A549 (cell line): ENCODE measurements at regions not wholly inside any gene's neighbourhood (a gene's known extent, or its start where the extent isn't known, plus 50 kb on each side); places are given as distances from the start of the nearest gene placed in this dataset.

Experiments used
- CEBPB ChIP-seq, 2 experiments: fragments of >200 bp in 1 of 2; sonication (Bioruptor Twin) in 1 of 2; formaldehyde crosslinking in 1 of 2; IDR thresholded peaks; 2 replicates each; pipeline ENCODE4 v1.6.1; 2012 to 2016
- EP300 ChIP-seq, 2 experiments: fragments of >200 bp; sonication (Bioruptor Twin); formaldehyde crosslinking; IDR thresholded peaks; 2 replicates in 1 of 2; 3 replicates in 1 of 2; pipeline ENCODE4 v1.6.1; 2016 to 2017
- FOSL2 ChIP-seq, 2 experiments: fragments of 450-650 bp in 1 of 2; fragments of >200 bp in 1 of 2; sonication (Bioruptor Twin) in 1 of 2; formaldehyde crosslinking; IDR thresholded peaks; 2 replicates each; pipeline versions ENCODE4 v1.5.0 to v1.6.1; 2016 to 2020; ENCODE audit warnings: mild to moderate bottlenecking in 1 of 2, moderate library complexity in 1 of 2
- POLR2A ChIP-seq: IDR thresholded peaks from 2 replicates; pipeline ENCODE4 v1.6.1; 2012; ENCODE audit warnings: mild to moderate bottlenecking, low read length
- RARB ChIP-seq: fragments of 250-450 bp; sonication (Bioruptor Pico); IDR thresholded peaks from 2 replicates; pipeline ENCODE4 v1.8.0; 2021; ENCODE audit warnings: mild to moderate bottlenecking, moderate library complexity
- TF ChIP-seq, protein P1 (sequence below): fragments of >200 bp; sonication (Bioruptor Twin); formaldehyde crosslinking; IDR thresholded peaks from 3 replicates; pipeline ENCODE4 v1.5.1; 2016
- TF ChIP-seq, protein P2 (sequence below): IDR thresholded peaks from 2 replicates; pipeline ENCODE4 v1.6.1; 2012
- TF ChIP-seq, protein P3 (sequence below): fragments of 250-450 bp; sonication (Bioruptor Pico); IDR thresholded peaks from 2 replicates; pipeline ENCODE4 v1.5.0; 2021; ENCODE audit warnings: mild to moderate bottlenecking, moderate library complexity, borderline replicate concordance

DNA sequence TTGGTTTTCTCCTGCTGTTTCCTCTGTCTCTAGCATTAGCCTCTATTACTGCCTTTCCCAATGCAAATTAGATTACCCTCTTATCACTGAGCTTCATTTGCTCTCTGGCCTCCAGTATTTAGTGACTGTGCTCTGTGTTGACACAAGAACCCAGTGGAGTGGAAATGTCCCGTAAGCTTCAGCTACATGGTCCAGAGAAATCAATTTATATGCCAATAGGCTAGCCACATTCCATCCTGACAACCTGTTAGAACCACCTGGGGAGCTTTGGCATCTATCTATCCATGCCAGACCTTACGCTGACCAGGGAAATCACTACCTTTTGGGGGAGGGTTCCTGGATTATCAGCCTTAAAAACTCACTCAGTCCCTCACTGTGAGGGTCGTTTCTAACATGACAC, 459.6 kb downstream of the UTRN start:
- TF ChIP-seq, protein P1, sequence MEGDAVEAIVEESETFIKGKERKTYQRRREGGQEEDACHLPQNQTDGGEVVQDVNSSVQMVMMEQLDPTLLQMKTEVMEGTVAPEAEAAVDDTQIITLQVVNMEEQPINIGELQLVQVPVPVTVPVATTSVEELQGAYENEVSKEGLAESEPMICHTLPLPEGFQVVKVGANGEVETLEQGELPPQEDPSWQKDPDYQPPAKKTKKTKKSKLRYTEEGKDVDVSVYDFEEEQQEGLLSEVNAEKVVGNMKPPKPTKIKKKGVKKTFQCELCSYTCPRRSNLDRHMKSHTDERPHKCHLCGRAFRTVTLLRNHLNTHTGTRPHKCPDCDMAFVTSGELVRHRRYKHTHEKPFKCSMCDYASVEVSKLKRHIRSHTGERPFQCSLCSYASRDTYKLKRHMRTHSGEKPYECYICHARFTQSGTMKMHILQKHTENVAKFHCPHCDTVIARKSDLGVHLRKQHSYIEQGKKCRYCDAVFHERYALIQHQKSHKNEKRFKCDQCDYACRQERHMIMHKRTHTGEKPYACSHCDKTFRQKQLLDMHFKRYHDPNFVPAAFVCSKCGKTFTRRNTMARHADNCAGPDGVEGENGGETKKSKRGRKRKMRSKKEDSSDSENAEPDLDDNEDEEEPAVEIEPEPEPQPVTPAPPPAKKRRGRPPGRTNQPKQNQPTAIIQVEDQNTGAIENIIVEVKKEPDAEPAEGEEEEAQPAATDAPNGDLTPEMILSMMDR = no peak
- TF ChIP-seq POLR2A (no peak), RARB (CRISPR knock-in tag) (no peak), FOSL2 (IDR thresholded peaks at IDR 0.05) (no peak), FOSL2 (CRISPR knock-in tag; IDR thresholded peaks at IDR 0.05) (no peak), EP300 (IDR thresholded peaks at IDR 0.05) (no peak), CEBPB (IDR thresholded peaks at IDR 0.05) (no peak)
- TF ChIP-seq, protein P2, sequence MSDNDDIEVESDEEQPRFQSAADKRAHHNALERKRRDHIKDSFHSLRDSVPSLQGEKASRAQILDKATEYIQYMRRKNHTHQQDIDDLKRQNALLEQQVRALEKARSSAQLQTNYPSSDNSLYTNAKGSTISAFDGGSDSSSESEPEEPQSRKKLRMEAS = no peak
- TF ChIP-seq, protein P3, sequence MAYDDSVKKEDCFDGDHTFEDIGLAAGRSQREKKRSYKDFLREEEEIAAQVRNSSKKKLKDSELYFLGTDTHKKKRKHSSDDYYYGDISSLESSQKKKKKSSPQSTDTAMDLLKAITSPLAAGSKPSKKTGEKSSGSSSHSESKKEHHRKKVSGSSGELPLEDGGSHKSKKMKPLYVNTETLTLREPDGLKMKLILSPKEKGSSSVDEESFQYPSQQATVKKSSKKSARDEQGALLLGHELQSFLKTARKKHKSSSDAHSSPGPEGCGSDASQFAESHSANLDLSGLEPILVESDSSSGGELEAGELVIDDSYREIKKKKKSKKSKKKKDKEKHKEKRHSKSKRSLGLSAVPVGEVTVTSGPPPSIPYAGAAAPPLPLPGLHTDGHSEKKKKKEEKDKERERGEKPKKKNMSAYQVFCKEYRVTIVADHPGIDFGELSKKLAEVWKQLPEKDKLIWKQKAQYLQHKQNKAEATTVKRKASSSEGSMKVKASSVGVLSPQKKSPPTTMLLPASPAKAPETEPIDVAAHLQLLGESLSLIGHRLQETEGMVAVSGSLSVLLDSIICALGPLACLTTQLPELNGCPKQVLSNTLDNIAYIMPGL (CRISPR knock-in tag) = no peak
